ENCODE measurements at regions not wholly inside any gene's neighbourhood (a gene's known extent, or its start where the extent isn't known, plus 50 kb on each side); places are given as distances from the start of the nearest gene placed in this dataset.
"Not testable (repeated sequence)": the region's sequence is repeated elsewhere in the genome, so short reads cannot be mapped to it uniquely, and the experiment has no call there.

DNA sequence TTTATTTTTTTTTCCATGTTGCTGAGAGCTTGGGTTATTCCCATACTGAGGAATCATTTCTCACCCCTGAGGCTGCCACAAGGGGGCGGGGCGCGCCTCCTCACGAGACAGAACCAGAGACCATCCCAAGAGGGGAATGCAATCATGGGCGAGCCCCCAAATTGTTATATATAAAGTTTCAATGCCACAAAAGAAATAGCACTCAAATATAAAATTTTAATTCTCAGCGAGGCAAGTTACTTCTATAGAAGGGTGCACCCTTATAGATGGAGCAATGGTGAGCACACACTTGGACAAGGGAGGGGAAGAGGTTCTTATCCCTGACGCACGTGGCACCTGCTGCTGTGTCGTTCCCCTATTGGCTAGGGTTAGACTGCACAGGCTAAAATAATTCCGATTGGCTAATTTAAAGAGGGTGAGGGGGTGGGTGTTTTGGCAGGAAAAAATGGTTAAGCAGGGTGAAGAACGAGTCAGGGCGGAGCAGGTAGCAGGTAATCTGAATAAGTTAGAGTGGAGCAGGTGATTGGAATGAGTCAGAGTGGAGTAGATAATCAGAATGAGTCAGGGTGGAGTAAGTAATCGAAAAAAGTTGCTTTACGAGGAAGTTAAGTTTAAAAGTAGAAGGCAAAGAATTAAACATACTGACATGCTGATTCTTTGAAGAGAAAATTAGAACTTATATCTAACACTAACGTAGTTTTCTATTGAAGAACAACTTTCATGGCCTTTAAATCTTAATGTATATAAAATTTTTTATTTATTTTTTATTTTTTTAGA lies 177.5 kb downstream of the MTCL1 start:
- no peak for DNase-seq

GRCh38 chr18:8883409-8883668 lies 178.0 kb downstream of the MTCL1 start:
- DNase-seq, result no peak

DNA sequence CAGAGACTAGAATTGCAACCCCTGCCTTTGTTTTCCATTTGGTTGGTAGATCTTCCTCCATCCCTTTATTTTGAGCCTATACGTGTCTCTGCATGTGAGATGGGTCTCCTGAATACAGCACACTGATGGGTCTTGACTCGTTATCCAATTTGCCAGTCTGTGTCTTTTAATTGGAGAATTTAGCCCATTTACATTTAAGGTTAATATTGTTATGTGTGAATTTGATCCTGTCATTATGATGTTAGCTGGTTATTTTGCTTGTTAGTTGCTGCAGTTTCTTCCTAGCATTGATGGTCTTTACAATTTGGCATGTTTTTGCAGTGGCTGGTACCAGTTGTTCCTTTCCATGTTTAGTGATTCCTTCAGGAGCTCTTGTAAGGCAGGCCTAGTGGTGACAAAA lies 182.5 kb downstream of the MTCL1 start:
- DNase-seq, result not testable (repeated sequence)

DNA sequence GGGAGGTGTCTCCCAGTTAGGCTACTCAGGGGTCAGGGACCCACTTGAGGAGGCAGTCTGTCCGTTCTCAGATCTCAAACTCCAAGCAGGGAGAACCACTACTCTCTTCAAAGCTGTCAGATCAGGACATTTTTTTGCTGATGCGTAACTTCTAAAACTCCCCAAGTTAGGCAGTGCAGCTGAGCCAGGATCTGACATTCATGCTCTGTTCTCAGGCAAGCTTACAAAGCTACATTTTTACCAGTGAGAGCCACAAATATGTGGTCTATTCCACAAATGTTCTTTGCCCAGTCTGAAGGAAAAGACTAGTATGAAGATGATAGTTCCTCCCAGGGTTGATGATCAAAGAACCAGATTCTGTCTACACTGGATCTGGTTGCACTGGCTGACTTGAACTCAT lies 184.1 kb downstream of the MTCL1 start:
- no peak for DNase-seq

GRCh38 chr18:8890503-8890902 lies 185.1 kb downstream of the MTCL1 start:
- DNase-seq, result not testable (repeated sequence)

GRCh38 chr18:8890957-8891464 lies 185.7 kb downstream of the MTCL1 start:
- no peak for DNase-seq

DNA sequence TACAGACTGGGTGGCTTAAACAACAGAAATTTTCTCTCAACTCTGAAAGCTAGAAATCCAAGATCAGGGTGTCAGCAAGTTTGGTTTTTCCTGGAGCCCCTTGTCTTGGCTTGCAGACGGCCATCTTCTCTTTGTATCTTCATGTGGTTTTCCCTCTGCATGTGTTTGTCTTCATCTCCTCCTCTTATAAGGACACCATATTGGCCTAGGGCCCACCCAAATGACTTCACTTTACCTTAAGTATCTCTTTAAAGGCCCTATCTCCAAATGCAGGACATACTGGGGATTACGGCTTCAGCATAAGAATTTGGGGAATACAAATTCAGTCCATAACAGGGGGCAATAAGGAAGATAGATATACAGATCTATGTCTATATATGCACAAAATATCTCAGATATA lies 187.9 kb downstream of the MTCL1 start:
- DNase-seq, result no peak

GRCh38 chr18:8893628-8894231 lies 188.4 kb downstream of the MTCL1 start:
- no peak for DNase-seq

GRCh38 chr18:8894823-8895222 lies 189.5 kb downstream of the MTCL1 start:
- no peak for DNase-seq

GRCh38 chr18:8895341-8895740 lies 190.0 kb downstream of the MTCL1 start:
- DNase-seq, result no peak

DNA sequence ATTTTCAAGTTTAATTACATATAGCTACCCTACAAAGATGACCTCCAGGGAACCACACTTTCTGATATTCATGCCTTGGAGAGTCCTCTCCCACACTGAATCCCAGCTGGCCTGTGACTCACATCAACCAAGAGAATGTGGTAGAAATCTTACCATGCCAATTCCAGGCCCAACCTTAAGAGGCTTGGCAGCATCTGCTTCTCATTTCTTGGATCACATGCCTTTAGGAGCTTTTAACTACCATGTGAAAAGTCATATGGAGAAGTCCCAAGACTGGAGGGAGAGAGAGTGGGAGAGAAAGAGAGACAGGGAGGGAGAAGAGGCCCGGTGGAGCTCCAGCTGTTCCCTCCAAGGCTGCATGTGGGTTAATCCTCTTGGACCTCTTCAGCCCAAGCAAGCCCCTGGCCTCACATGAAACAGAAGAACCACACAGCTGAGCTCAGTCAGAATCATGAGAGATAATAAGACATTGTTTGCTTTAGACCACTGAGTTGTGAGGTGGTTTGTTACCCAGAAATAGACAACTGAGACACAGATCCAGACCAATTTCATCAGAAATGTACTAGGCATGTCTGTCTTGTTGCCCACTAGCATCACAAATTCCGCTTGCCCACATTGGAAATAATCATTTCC lies 190.7 kb downstream of the MTCL1 start:
- no peak for DNase-seq

DNA sequence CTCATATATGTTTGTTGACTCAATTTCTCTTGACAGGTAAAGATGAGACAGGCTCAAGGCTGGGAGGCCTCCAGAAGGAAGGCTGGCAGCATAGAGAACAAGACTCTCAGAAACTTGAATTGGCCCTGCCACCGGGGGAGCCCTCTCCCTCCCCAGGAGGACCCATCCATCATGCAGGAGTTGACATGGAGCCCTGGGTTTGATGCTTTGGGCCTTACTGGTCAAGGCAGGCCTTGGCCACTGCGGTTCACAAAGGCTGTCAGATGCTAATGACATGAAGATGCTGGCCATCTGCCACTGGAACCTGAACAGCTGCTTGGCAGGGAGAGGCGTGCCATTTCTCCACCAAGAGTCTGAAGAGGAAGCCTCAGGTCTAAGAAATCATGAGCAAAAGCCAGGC lies 193.6 kb downstream of the MTCL1 start:
- peak; percentile 17 for DNase-seq

- DNase-seq, result no peak
Observed at GRCh38 chr18:8900552-8900951, 195.2 kb downstream of the MTCL1 start.

DNA sequence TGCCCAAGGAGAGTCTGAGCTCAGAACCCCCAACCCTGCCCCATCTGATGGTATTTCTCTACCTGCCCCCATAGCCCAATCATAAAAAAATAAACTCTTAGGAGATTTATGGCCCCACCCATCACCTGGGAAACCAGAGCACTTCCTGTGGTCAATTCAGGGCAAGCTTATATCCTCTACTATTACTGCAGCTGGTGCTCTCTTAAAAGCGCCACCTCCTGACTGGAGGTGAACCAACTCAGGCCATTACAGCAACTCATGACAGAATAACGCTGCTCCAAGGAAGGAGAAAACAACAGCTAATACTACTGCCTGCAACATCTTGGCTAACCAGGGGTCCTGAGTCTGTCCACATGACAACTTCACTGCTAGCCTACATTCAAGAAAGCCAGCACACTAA lies 195.7 kb downstream of the MTCL1 start:
- no peak for DNase-seq

DNA sequence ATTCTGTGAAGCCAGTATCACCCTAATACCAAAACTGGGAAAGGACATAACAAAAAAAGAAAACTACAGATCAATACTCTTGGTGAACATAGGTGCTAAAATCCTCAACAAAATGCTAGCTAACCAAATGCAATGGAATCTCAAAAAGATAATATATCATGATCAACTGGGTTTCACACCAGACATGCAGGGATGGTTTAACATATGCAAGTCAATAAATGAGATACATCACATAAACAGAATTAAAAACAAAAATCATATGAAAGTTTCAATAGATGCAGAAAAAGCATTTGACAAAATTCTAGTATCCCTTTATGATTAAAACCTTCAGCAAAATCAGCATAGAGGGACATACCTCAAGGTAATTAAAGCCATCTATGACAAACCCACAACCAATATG lies 198.2 kb upstream of the NDUFV2 start:
- DNase-seq, result no peak

GRCh38 chr18:8908792-8909510 lies 193.5 kb upstream of the NDUFV2 start:
- no peak for DNase-seq

- no peak for DNase-seq
Observed at GRCh38 chr18:8910186-8910822, 192.2 kb upstream of the NDUFV2 start.

- DNase-seq, result no peak
Observed at GRCh38 chr18:8910843-8911242, 191.7 kb upstream of the NDUFV2 start.

DNA sequence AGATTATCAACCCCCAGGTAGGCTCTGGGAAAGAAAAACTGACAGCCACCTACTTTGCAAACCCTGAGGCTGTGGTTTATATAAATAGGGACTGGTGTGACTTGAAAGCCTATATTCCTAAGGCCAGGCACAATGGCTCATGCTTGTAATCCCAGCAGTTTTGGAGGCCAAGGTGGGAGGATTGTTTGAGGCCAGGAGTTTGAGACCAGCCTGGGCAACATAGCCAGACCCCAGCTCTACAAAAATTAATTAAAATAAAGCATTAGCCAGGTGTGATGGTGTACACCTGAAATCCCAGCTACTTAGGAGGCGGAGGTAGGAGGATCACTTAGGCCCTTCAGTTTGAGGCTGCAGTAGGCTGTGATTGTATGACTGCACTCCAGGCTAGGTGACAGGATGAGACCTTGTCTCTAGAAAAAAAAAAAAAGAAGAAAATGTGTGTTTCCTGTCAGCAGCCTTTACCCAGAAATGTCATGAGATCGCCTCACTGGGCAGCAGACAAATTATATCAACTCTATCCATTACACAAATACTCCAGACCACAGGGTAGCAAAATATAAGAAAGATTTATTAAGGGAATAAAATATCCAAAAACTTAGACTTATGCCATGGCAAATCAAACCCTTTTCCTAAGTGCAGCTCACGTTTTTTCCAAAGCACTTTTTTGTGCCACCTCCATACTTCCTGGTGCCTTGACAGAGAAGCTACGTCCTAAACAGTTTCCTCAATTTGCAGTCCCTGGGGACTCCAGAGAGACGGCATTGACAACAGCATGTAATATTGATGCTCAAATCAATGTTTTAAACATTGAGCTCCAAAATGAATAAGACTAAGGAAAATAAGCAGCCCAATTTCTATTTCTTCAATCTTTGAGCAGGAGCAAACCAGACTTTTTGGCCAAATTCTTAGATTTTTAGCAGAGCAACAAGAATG lies 190.8 kb upstream of the NDUFV2 start:
- DNase-seq, result no peak

DNA sequence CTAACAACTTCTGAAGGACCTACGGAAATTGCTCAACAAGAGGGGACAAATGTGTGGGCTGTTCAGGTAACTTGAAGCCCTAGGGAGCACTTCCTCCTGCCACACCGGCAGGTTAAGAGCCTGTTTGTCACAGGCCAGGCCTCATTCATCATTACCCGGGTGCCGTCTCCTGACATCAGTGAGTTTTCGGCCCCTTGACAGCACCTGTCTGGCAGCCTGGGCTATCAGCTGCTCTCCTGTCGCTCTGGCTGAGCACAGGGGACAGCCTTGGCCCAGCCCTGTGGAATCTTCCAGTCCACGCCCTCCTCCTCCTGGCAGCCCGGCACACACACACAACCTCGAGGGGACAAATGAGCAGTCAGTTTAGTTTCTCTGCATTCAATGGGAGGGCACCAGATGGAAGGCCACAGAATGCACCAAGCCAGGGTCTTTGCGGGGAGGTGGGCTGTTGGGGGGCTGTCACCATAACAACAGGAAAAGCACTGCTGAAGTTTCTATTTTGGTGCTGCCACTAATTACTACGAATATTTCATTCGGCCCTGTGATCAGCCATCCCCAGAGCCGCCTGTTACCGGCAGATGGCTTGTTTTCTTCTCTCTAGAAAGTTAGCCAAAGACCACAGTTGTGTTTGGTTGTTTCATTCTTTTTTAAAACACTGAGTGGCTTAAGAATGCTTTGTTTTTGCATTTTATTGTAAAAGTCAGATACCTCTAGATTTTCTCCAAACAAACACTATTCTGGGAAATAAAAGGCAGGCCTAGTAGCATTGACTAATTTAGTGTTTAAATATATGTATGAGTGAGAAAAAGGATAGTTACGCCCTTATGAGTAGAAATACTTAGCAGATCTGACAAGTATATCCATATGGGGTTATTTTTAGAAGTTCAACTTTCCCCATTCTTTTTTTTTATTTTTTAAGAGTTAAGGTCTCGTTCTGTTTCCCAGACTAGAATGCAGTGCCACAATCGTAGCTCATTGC lies 189.9 kb upstream of the NDUFV2 start:
- DNase-seq, result peak; percentile 40

All from DMS 273 treated with DMSO at 0.1 percent for 48 hours (cell line).